Renal cortical epithelial cell (primary cell): ENCODE measurements at regions not wholly inside any gene's neighbourhood (a gene's known extent, or its start where the extent isn't known, plus 50 kb on each side); places are given as distances from the start of the nearest gene placed in this dataset.
A peak's percentile ranks its signal among the peaks of the same experiment; 100 is the strongest.

Experiments
- DNase-seq: peaks from one replicate; pipeline ENCODE4 v3.0.0-alpha.2; 2011; ENCODE audit warnings: low read depth

DNA sequence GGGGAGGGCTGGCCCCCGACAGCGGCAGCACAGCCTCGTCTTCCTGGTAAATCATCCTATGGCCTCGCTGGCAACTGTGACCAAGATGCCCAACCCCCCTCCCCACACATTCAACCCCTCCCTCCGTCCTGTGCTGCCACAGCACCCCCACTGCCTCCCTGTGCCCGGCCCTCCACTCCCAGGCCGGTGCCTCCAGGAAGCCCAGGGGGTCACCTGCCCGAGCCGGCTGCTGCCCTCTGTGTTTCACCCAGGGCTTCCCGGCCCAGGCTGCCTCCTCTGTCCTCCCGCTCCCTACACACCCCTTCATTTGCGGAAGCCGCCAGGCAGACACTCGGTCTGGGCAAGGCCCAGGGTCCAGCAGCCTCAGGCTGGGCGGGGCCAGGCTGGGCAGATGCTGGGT, 188.6 kb downstream of the RBFOX3 start:
- DNase-seq = no peak

DNA sequence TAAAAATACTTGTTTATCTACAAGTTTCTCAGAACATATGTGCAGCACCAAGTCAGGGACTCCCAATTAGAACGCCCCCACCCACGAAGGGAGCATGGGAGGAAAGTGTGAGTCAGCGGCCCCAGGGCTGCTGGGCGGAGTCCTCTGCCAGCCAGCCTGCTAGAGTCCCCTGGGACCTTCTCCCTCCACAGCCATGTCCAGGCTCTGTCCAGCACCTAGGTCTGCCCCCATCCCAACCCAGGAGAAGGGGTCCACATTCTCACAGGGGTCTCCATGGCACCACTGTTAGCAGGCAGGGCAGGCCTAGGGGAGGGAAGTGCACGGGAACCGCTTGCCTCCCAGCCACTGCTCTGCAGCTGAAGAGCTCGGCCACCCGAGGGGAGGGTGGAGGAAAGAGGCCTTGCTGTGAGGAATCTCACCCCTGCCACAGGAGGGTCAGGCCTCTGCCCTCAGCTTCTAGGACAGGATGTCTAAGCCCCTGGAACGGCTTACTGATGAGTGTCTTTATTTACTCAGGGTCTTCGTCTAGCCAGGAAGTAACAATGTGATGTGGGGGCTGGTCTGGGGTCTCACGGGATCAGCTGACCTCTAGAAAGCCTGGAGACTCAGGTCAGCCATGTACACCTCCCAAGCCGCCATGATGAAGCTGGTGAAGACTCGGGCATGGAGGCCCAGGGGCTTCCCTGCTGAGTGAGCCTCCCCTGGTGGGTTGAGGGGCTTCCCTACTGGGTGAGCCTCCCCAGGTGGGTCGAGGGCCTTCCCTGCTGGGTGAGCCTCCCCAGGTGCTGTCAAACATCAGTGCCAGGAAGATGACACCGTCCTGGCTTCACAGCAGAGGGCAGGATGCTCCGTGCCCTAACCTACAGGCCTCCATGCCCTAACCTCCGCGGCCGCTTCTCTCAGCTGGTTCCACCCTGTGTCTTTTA, 190.3 kb downstream of the RBFOX3 start:
- no peak for DNase-seq

DNA sequence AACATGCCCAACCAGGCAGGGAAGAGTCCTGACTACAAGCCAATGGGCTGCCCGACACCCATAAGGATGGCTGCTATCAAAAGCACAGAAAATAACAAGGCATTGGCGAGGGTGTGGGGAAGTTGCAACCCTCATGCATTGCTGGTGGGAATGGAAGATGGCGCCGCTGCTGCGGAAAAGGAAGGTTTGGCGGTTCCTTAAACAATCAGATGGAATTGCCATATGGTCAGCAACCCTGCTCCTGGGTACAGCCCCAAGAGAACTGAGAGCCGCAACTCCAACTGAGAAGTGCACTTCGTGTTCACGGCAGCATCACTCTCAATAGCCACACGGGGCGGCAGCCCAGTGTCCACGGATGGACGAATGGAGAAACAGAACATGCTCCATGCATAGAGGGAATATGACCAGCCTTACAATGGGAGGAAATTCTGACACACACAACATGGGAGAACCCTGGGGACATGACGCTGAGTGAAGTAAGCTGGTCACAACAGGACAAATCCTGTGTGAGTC, 193.3 kb downstream of the RBFOX3 start:
- no peak for DNase-seq

DNA sequence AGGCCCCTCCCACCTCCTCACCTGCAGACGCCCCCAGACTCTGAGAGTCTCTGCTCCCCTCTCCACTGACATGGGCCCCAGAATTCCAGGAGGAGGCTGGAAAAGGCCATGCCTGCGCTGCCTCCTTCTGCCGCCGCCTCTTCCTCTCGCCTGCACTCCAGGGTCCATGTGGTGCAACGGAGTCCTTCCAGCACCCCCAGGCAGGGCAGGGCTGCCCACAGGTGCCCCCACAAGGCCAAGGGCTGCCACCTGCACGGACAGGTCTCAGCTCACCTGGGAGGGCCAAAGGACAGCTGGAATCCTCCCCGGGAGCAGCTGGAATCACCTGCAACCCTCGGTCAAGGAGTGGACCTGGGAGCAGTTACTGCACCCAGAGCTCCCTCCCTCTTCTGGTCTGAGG, 194.9 kb downstream of the RBFOX3 start:
- no peak for DNase-seq

DNA sequence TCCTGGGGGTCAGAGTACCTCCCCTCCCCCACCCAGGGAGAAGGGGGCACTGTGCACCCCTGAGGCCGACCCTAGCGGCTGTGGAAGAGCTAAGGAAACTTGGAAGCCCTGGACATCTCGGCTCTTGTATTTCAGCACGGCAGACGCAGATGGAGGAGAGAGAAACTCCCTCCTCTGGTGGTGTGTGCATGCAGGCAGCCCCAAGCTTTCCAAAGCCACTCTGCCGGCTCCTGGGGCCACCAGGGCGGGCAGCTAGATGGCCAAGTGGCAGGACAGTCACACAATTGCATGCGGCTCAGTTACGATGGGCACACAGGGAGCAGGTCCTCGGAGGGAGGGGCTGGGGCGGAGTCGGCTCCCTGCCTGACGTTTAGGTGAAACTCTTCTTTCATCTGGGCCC, 195.5 kb downstream of the RBFOX3 start:
- no peak for DNase-seq

DNA sequence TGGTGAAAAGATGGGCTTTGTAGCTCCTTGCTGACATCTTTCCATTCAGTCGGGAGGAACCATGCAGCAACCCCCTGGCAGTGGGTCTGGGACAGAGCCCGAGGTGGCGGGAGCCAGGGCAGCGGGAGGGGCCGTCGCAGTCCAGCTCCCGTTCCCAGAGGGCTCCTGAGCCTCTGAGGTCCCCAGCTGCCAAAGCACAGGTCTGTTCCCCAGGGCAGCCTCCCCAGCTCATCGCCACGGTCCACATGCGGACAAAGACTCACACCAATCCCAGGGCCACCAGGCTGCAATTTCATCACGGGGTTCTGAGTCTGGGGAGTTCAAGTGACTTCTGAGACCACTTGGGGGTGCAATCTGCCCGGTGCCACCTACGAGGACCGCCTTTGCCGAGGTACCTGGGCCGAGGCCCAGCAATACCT, 196.0 kb downstream of the RBFOX3 start:
- no peak for DNase-seq

DNA sequence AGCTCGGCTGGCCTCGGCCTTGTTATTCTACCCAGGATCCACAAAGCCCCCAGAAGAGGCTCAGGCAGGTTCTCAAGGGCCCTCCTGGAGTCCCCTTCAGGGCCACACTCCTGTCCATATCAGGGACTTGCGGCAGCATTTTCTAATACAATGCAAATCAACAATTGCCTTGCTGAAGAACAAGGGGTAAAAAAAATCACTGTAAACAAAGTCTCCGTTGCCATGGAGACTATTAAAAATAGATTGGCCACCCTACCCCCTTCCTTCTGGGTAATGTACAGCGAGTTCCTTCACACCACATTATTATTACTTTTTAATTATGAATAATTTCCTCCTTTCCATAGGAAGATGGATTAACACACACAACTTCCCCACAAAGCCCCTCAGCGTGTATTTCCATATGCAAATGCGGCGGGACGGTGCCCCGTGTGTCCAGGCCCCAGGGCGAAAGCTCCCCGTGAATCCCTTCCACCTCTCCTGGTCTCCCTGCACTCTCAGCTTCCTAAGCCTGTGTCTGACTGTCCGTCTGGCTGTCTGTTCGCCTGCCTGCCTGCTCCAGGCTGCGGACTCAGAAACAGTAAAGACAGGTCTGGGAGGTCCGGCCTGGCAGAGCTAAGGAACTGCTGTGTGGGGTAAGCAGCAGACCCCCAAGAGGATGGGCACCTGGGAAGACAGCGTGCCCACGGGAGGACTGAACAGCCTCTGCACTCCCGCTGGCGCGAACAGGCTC, 196.6 kb downstream of the RBFOX3 start:
- no peak for DNase-seq

DNA sequence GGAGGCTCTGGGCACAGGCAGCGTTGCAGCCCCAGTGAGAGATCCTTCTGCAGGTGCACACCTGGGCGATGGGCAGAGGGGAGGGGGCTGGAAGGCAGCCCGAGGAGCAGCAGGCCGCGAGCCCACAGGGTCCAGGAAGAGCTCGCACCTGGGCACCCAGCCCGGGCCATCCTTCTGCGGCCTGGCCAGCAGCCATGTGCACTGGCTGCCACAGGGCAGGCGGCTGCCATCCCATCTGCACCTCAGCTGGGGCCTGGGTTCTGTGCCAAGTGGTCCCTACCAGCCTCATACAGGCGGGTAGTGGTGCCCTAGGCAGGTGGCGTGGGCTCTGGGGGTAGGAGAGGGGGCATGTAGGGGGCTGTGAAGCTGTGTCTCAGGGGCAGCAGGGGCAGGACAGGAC, 197.2 kb downstream of the RBFOX3 start:
- no peak for DNase-seq

DNA sequence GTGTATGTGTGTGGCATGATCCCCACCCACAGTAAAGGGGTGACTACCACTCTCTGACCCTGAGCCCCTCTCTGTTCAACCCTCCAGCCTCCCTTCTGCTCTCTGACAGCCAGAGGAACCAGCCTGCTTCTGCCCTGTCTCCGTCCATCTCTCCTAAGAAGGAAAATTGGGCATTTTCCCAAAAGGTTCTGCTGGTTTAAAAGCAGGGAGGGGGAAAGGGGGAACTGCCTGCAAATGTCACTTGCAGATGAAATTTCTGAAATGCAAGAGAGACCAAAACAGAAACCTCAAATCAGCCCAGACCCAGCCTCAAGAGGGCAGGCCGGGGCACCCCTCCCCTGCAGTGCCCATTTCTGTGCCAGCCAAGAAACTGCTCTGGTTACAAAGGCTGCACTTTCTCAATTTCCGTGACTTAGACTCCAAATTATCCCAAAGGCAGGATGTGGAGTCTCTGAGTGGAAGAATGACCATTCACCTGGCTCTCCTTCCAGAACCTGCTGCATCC, 197.9 kb downstream of the RBFOX3 start:
- no peak for DNase-seq

DNA sequence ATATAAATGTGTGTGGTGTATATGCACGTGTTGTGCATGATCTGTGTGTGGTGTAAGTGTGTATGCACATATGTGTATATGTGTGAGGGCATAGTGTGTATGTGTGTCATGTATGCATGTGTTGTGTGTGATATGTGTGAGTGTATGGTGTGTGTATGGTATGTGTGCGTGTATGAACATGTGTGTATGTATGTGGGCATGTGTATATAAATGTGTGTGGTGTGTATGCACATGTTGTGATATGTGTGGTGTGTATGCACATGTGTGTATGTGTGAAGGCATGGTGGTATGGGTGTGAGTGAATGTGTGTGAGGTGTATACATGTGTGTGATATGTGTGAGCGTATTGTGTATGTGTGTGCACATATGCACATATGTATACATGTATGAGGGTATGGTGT, 198.7 kb downstream of the RBFOX3 start:
- no peak for DNase-seq

DNA sequence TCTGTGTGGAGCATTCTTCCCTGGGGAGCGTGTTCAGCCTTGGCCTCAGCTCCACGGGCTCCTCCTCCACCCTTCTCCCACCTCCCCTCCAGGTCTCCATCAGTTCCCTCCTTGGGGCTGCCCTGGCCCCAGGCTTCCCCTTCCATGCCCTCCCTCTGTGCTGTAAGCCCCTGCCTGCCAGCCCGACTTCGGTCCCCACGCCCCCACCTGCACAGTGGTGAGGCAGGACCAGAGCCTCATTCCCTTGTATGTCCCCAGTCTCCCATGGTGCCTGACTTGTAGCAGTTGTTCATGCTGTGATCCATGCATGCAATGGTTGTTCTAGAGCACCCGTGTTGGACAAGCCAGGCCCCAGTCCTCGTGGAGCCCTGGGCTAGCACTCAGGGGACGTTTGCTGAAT, 199.4 kb downstream of the RBFOX3 start:
- DNase-seq = no peak

DNA sequence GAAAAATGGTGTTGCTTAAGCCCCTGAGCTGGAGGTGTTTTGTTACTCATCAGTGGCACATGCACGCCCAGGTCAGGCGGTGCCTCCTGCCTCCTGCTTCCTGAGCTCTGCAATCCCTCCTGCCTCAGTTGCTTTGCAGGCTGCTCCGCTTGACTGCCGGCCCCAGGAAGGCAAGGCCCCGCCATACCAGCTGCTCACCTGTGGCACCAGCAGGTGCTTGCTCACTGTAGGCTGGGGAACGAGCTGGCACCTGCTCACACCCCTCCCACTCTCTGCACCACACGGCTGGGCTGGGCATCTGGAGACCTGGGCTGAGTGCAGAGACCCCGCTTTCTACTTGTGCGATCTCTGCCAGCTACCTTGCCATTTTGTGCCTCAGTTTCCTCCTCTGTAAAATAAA, 200.2 kb downstream of the RBFOX3 start:
- DNase-seq = no peak

DNA sequence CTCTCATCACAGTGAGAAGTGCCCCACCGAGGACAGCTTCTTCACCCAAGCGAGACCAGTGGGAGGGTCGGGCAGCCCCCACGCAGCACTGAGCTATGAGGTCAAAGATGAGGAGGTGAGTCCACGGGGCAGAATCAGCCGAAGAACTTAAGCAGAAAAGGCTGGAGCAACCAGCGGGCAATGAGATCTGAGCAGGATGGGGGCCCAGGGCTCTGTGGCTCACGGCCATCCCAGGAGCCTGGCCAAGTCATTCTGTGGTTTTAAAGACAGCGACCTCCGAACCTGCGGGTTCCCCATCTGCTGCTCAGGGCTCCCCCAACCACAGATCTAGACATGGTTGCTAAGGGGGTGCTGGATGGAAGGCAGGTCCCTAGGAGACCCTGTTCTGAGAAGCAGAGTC, 202.6 kb downstream of the RBFOX3 start:
- no peak for DNase-seq

DNA sequence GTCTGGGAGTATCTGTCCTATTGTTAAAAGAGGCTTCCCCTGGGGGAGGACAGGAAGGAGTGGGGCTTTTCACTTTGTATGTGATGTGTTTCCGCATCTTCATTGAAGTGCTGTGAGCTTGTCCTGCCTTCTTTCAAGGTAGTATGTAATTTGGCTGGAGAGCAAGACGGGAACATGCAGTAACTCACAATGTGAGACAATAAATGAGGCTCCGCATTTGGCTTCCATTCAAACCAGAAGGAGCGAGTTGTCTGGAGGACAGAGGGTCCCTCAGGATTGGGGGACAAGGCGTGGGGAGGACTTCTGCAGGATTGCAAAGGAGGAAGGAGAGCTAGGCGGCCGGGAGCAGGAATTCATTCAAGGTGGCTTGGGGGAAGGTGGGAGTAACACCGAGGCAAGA, 203.5 kb downstream of the RBFOX3 start:
- DNase-seq = no peak

DNA sequence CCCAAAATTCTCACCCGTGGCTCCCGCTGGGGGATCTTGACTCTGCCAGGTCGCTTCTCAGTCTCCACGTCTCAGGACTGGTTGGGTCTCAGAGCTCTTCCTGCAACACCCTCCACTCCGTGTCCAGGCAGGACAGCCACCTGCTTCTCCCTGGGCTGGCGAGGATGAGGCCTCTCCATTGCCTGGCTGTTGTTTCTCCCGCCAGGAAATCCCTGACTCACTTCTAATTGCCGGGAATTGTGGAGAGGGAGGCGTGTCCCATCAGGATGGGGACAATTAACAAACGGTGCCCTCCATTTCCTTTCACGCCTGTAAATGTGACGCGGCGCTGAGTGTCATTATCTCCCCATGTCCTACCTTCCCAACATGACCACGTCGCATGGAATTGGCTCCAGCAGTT, 204.5 kb downstream of the RBFOX3 start:
- no peak for DNase-seq

DNA sequence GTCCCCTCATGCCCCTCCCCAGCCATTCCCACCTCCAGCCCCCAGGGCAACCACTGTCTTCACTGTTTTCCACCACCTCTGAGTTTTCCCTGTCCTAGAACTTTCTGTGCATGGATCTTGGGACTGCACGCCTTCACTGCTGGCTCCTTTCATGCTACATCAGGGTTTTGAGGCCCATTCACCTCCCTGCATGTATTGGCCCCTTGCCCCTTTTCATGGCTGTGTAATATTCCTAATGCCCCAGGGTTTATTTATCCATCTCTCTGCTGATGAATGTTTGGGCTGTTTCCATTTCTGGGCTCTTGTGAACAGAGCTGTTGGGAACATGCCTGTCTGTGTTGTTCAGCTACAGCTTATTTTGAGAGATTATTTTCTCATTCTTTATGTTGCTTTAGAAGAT, 205.0 kb downstream of the RBFOX3 start:
- no peak for DNase-seq

DNA sequence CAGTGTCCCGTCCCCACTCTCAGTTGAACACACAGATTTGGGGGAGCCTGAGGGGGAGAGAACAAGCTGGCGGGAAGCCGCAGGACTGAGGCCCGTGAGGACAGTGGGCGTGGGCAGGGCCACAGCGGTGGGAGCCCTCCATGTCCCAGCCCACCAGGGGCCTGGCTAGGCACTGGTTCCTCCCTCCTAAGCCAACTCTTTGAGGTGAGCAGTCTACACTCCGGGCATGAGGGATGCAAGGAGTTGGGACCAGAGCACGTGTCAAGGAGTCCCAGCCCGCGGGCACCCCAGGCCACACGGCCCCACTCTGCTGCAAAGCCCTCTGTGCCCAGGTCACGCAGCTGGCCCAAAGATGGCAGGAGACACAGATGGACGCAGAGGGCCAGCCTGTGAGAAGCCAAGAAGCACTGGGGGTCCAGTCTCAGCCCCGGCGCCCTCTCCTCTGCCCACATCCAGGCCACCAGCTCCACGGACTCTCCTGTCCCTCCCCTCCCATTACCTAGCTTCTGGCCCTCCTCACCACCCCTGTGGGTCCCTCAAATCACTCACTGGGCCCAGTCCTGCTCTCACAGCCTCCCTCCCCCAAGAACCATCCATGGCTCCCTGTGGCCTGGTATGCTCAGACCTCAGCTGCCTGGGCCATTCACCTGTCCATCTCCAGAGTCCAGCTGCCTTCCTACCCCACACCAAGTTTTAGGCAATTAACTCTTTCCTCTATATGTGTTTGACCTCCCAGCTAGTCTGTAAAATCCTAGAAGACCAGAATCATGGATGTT, 206.5 kb downstream of the RBFOX3 start:
- no peak for DNase-seq

DNA sequence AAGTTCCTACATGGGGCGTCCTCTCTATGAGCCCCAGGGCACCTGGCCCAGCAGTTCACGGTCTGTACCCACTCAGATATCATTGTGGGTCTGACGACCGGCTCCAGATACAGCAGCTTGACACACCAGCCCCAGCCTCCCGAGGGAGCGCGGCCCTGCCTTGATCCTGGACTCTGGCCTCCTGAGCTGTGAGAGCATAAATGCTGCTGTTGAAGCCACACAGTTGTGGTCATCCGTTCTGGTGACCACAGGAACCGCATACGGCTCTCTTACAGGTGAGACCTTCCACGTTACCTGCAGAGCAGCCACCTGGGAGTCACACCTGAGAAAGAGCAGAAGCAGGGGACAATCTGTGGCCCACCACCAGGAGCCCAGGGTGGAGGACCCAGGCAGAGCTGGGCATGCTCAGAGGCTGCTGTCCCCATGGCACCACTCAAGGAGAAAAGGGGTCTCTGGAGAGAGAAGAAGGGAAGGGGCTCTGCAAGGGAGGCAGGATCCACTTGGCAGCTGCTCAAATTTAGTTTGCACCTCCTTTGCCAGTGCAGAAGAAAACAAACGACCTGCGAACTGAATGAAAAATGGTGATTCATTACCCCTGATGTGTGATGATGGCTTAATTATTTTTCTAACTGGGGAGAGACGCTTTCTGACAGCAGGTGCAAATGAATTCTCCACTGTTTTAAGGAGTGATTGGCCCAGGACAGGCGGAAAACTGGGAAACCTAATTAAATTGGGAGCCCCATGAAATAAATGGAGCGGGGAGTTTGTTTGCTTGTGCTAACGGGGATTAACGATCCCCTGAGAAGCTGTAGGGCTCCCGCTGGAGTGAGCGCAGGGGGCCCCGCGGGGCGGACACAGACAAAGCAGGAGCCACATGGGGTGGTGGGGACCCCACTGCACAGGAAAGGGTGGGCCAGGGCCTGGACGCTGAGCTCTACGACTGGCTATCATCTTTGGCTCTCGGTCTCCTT, 208.9 kb downstream of the RBFOX3 start:
- no peak for DNase-seq

DNA sequence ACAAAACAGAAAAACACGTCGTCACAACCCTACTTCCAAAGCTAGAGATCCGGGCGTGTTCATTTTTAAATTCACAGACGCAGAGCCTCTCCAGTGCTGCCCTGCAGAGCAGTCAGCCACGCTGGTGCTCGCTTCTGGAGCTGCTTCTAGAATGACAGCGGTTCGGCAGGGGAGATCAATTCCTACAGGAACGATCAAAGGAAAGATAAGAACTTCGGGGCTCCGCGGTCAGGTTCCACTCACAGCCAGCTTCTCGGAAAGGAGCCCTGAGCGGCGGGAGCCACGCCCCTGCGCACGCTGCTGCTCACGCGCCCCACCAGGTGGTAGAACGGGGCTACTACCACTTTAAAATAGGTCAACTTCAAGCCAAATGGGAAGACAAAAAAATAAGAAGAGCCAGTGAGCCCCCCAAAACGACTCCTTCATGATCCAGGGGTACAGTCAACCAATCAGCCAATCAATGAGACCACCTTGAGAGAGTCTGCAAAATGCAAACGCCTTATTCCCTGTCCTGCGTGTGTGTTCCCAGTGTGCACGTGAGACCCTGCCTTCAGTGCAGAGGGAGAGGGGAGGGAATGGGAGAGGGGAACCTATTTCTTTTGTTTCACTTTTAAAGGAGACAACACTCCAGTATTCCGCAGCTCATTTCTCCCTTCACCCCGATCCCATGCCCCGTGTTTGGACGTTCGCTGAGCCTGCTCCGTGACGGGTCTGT, 209.7 kb downstream of the RBFOX3 start:
- DNase-seq = peak; percentile 25

DNA sequence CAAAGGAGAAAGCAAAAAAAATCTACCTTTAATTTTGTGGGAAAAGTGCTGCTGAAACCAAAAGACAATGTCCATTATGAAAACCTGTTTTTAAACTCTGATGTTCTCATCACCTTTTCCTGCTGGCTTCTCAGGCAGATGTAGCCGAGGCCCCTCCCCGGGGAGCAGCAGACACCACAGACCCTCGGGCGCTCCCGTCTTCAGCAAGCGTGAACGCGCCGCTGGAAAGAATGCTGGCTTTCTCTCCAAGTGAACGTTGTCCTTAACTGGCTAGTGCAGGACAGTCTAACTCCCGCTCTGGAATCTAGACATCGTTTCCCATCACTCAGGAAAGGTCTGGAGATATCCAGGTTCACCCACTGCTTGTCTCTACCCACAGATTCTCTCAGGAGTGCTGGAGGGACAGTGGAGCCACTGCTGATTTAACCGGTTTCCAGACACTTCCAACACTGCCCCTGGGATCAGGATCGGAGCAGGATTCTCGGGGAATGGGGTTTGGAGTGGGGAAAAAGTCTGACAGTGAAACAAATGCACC, 211.2 kb downstream of the RBFOX3 start:
- DNase-seq = no peak
